Heart left ventricle (tissue), 16 donors: ENCODE measurements at regions not wholly inside any gene's neighbourhood (a gene's known extent, or its start where the extent isn't known, plus 50 kb on each side); places are given as distances from the start of the nearest gene placed in this dataset.

ENCODE experiments used
- ATAC-seq, 4 donors: fragments of 200-7000 bp; cut with Tn5 transposase; one replicate each; pipeline ENCODE4 v1.9.1; 2020 to 2022; ENCODE audit warnings: moderate library complexity in 4 of 4, mild to moderate bottlenecking in 3 of 4, moderate number of reproducible peaks in 1 of 4
- DNase-seq, 5 donors: peaks; one replicate each; pipeline ENCODE4 v3.0.0-alpha.2; 2020
- H3K27ac ChIP-seq, 12 donors: fragments of 200-600 bp; sonication (generic) in 4 of 12; one replicate each; pipeline versions ENCODE4 v1.5.0 to v1.8.0; 2016 to 2022; ENCODE audit warnings: mild to moderate bottlenecking in 2 of 12
- H3K27me3 ChIP-seq, 9 donors: fragments of 200-600 bp; sonication (generic) in 2 of 9; one replicate each; pipeline versions ENCODE4 v1.5.1 to v1.8.0; 2016 to 2022; ENCODE audit warnings: mild to moderate bottlenecking in 3 of 9
- H3K36me3 ChIP-seq, 9 donors: fragments of 200-600 bp; sonication (generic) in 2 of 9; one replicate each; pipeline versions ENCODE4 v1.5.0 to v1.8.0; 2018 to 2022; ENCODE audit warnings: mild to moderate bottlenecking in 2 of 9
- H3K4me1 ChIP-seq, 12 donors: fragments of 200-600 bp; sonication (generic) in 4 of 12; one replicate each; pipeline versions ENCODE4 v1.5.0 to v1.8.0; 2016 to 2022; ENCODE audit warnings: mild to moderate bottlenecking in 3 of 12
- H3K4me3 ChIP-seq, 12 donors: fragments of 200-600 bp; sonication (generic) in 4 of 12; one replicate each; pipeline versions ENCODE4 v1.5.0 to v1.8.0; 2017 to 2022; ENCODE audit warnings: mild to moderate bottlenecking in 9 of 12, moderate library complexity in 4 of 12
- H3K9me3 ChIP-seq, 12 donors: fragments of 200-600 bp; sonication (generic) in 4 of 12; one replicate each; pipeline versions ENCODE4 v1.5.0 to v1.8.0; 2016 to 2022; ENCODE audit warnings: mild to moderate bottlenecking in 1 of 12
- POLR2A ChIP-seq, 2 donors: fragments of 450-650 bp; IDR thresholded peaks; one replicate each; pipeline ENCODE4 v1.6.1; 2017; ENCODE audit warnings: antibody characterized with exemption in 2 of 2, mild to moderate bottlenecking in 2 of 2, moderate library complexity in 2 of 2
- WGBS, 4 donors: extraction: QIAGEN DNeasy Blood & Tissue Kit in 2 of 4; methylation state at CpG; one replicate each; pipeline versions ENCODE4 v1.1.5 to v1.1.7; 2013 to 2018; 5-methylcytosine and 5-hydroxymethylcytosine counted together
- intact Hi-C, 10 donors: fragments of 100-400 bp; cut with DNase I; formaldehyde crosslinking; loops; one replicate each; pipeline versions ENCODE4 v1.11.1 to v1.14.2; 2022
- TF ChIP-seq, protein P1 (sequence below), 12 donors: fragments of 200-600 bp; sonication (generic) in 4 of 12; IDR thresholded peaks; one replicate each; pipeline versions ENCODE4 v1.5.0 to v1.8.0; 2018 to 2022; ENCODE audit warnings: antibody characterized with exemption in 12 of 12, mild to moderate bottlenecking in 5 of 12
- donor health status: ischemic (EF 13 %, LVEDD 7.1; RV severe dilation, severe dysfunction).
- donor health status: healthy with polysubstance abuse.
- donor health status: DM: no; HTN: yes; CAD: no.
- donor health status: DM: no; HTN: no; CAD: no.
- donor health status: ischemic (EF 25% LVEDD 6.9; RV normal size, moderate dysfunction).
- donor health status: ischemic (EF 25% LVEDD 5.7; RV mildly dilated, moderate dysfunction).
- donor health status: healthy.
- donor health status: DM: yes; HTN: yes; CAD: no.
- donor health status: ischemic (EF 35%, LVEDD 5.7; RV mildly dilated, moderate dysfunction).
- donor health status: nonischemic (EF 11% LVEDD 7.7; RV severe dilation, severe dysfunction).
- donor health status: DM: yes; HTN: yes; CAD: no.
- donor health status: PGD.
- donor health status: ischemic (EF 29% LVEDD 5.4; RV normal size, mild dysfunction).
- donor health status: nonischemic (EF 23%, LVEDD 6.1; RV moderate dilation, normal function).

- intact Hi-C loops: no loop called here
- H3K27ac ChIP-seq: peak overlapping the region in 1 of 12 donors; percentile 63
- peak in 1 of 4 donors; percentile 34 for ATAC-seq
These were observed 243.1 kb downstream of the BCAT1 start for GRCh38 chr12:24705741-24706358.

GRCh38 chr12:24705216-24705615 lies 243.7 kb downstream of the BCAT1 start:
- H3K36me3 ChIP-seq: no peaks in the 10 kb centered on the region
- peaks cover 0 to 12% (median 0%) of the 10 kb centered on the region in 12 donors for H3K4me1 ChIP-seq
- H3K9me3 ChIP-seq: peaks cover 0 to 8% (median 0%) of the 10 kb centered on the region in 12 donors
- no peak for ATAC-seq
- no peak for DNase-seq
- intact Hi-C loops: no loop called here
- no peak overlapping the region for H3K27ac ChIP-seq
- no peak overlapping the region for H3K4me3 ChIP-seq
- H3K27me3 ChIP-seq: no peaks in the 10 kb centered on the region
- WGBS, 4 donors: 16 to 25% (median 24%) methylated on average over 2 of the region's 2 CpGs
- TF ChIP-seq, protein P1, sequence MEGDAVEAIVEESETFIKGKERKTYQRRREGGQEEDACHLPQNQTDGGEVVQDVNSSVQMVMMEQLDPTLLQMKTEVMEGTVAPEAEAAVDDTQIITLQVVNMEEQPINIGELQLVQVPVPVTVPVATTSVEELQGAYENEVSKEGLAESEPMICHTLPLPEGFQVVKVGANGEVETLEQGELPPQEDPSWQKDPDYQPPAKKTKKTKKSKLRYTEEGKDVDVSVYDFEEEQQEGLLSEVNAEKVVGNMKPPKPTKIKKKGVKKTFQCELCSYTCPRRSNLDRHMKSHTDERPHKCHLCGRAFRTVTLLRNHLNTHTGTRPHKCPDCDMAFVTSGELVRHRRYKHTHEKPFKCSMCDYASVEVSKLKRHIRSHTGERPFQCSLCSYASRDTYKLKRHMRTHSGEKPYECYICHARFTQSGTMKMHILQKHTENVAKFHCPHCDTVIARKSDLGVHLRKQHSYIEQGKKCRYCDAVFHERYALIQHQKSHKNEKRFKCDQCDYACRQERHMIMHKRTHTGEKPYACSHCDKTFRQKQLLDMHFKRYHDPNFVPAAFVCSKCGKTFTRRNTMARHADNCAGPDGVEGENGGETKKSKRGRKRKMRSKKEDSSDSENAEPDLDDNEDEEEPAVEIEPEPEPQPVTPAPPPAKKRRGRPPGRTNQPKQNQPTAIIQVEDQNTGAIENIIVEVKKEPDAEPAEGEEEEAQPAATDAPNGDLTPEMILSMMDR (IDR thresholded peaks at IDR 0.05): no peak
- TF ChIP-seq POLR2A (IDR thresholded peaks at IDR 0.05): no peak

More at GRCh38 chr12:24705741-24706358, 243.1 kb downstream of the BCAT1 start:
- Histone ChIP-seq H3K27me3 (no peaks in the 10 kb centered on the region), H3K9me3 (peaks cover 0 to 3% (median 0%) of the 10 kb centered on the region in 12 donors), H3K4me1 (peaks cover 0 to 12% (median 0%) of the 10 kb centered on the region in 12 donors), H3K36me3 (no peaks in the 10 kb centered on the region), H3K4me3 (no peak overlapping the region)
- no peak for TF ChIP-seq POLR2A (IDR thresholded peaks at IDR 0.05)
- TF ChIP-seq, protein P1 (IDR thresholded peaks at IDR 0.05): no peak
- WGBS, 4 donors: 28 to 38% (median 35%) methylated on average over 4 of the region's 4 CpGs
- DNase-seq: no peak

DNA sequence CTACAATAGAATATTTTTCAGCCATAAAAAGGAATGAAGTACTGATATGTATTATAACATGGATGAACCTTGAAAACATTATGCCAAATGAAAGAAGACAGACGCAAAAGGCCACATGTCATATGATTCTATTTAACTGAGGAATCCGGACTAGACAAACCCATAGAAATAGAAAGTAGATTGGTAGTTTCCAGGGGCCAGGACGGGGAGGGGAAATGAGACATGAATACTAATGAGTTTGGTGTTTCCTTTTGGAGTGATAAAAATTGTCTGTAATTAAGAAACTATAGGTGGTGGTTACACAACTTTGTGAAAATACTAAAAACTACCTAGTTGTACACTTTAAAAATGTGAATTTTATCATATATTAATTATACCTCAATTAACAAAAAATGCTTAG lies 247.6 kb downstream of the BCAT1 start:
- DNase-seq: no peak
- WGBS, 4 donors: 70 to 82% (median 80%) methylated on average over 3 of the region's 3 CpGs
- Histone ChIP-seq H3K9me3 (peaks cover 0 to 8% (median 0%) of the 10 kb centered on the region in 12 donors), H3K4me1 (peaks cover 0 to 12% (median 0%) of the 10 kb centered on the region in 12 donors), H3K27ac (no peak overlapping the region), H3K27me3 (no peaks in the 10 kb centered on the region), H3K36me3 (no peaks in the 10 kb centered on the region), H3K4me3 (no peak overlapping the region)
- TF ChIP-seq POLR2A (IDR thresholded peaks at IDR 0.05): no peak
- TF ChIP-seq, protein P1 (IDR thresholded peaks at IDR 0.05): no peak
- intact Hi-C loops: no loop called here
- no peak for ATAC-seq

- no peak overlapping the region for H3K4me3 ChIP-seq
- TF ChIP-seq, protein P1 (IDR thresholded peaks at IDR 0.05): no peak
- no peak for TF ChIP-seq POLR2A (IDR thresholded peaks at IDR 0.05)
- H3K27ac ChIP-seq: no peak overlapping the region
- H3K9me3 ChIP-seq: peaks cover 0 to 8% (median 0%) of the 10 kb centered on the region in 12 donors
- intact Hi-C loops: no loop called here
- H3K4me1 ChIP-seq: no peaks in the 10 kb centered on the region
- DNase-seq (no peak), ATAC-seq (no peak)
- H3K27me3 ChIP-seq: no peaks in the 10 kb centered on the region
- 73 to 82% (median 80%) methylated on average over 2 of the region's 2 CpGs for WGBS, 4 donors
- H3K36me3 ChIP-seq: no peaks in the 10 kb centered on the region
These were observed 249.9 kb downstream of the BCAT1 start for GRCh38 chr12:24698972-24699371.
